Mucosa of descending colon (tissue), 3 donors: ENCODE measurements at regions not wholly inside any gene's neighbourhood (a gene's known extent, or its start where the extent isn't known, plus 50 kb on each side); places are given as distances from the start of the nearest gene placed in this dataset.

Experiments used
- ATAC-seq: fragments of 200-7000 bp; cut with Tn5 transposase; one replicate; pipeline ENCODE4 v1.9.1; 2020; ENCODE audit warnings: mild to moderate bottlenecking, moderate library complexity
- DNase-seq, 3 donors: peaks; one replicate each; pipeline ENCODE4 v3.0.0-alpha.2; 2020
- H3K36me3 ChIP-seq: fragments of 200-600 bp; one replicate; pipeline ENCODE4 v1.8.0; 2021; ENCODE audit warnings: low read depth, mild to moderate bottlenecking
- H3K4me1 ChIP-seq: fragments of 200-600 bp; one replicate; pipeline ENCODE4 v1.8.0; 2021; ENCODE audit warnings: low read depth, mild to moderate bottlenecking
- H3K4me3 ChIP-seq: fragments of 200-600 bp; one replicate; pipeline ENCODE4 v1.8.0; 2021; ENCODE audit warnings: mild to moderate bottlenecking
- H3K9me3 ChIP-seq: fragments of 200-600 bp; one replicate; pipeline ENCODE4 v1.8.0; 2021; ENCODE audit warnings: mild to moderate bottlenecking
- intact Hi-C, 2 donors: fragments of 100-400 bp; cut with DNase I in 1 of 2; cut with micrococcal nuclease in 1 of 2; formaldehyde crosslinking; loops; one replicate each; pipeline versions ENCODE4 v1.11.0 to v1.11.1; 2022; cut with DNase I, micrococcal nuclease
- TF ChIP-seq, protein P1 (sequence below): fragments of 200-600 bp; IDR thresholded peaks from one replicate; pipeline ENCODE4 v1.8.0; 2022; ENCODE audit warnings: antibody characterized with exemption, mild to moderate bottlenecking
- donor health status: DM: no; HTN: no; CAD: no; lungs with moderate emphysema.
- donor health status: DM: no; HTN: no; CAD: no.
- donor health status: DM: no; HTN: yes; CAD: no.

- intact Hi-C loops, result no loop called here
- DNase-seq (no peak), ATAC-seq (no peak)
- Histone ChIP-seq H3K9me3 (no peaks in the 10 kb centered on the region), H3K4me3 (no peak overlapping the region), H3K36me3 (no peaks in the 10 kb centered on the region), H3K4me1 (no peaks in the 10 kb centered on the region)
- TF ChIP-seq, protein P1, sequence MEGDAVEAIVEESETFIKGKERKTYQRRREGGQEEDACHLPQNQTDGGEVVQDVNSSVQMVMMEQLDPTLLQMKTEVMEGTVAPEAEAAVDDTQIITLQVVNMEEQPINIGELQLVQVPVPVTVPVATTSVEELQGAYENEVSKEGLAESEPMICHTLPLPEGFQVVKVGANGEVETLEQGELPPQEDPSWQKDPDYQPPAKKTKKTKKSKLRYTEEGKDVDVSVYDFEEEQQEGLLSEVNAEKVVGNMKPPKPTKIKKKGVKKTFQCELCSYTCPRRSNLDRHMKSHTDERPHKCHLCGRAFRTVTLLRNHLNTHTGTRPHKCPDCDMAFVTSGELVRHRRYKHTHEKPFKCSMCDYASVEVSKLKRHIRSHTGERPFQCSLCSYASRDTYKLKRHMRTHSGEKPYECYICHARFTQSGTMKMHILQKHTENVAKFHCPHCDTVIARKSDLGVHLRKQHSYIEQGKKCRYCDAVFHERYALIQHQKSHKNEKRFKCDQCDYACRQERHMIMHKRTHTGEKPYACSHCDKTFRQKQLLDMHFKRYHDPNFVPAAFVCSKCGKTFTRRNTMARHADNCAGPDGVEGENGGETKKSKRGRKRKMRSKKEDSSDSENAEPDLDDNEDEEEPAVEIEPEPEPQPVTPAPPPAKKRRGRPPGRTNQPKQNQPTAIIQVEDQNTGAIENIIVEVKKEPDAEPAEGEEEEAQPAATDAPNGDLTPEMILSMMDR, result no peak
Measured at GRCh38 chr10:80705899-80706298, 168.2 kb downstream of the SH2D4B start.

DNA sequence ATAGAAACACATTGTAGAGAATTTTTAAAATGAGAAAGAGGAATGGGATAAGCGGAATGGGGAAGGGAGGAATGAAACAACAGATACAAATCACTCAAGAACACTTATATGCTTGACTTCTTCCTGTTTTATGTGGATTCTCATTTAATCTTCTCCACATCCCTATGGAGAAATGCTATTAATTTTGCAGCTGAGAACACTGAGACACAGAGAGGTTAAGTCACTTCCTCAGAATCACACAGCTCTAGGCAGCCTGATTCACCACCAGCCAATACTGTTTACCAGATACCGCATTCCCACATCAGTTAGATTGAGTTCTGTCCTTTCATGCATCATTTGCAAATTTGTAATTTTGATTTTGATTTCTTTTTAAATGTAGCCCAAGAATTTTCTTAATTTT is 170.5 kb downstream of the SH2D4B start:
- TF ChIP-seq, protein P1, result no peak
- Histone ChIP-seq H3K4me3 (no peak overlapping the region), H3K36me3 (no peaks in the 10 kb centered on the region), H3K9me3 (no peaks in the 10 kb centered on the region), H3K4me1 (no peaks in the 10 kb centered on the region)
- no peak for DNase-seq
- no peak for ATAC-seq
- intact Hi-C loops, result no loop called here

- ATAC-seq, result no peak
- no peaks in the 10 kb centered on the region for H3K4me1 ChIP-seq
- H3K9me3 ChIP-seq, result no peaks in the 10 kb centered on the region
- no peak overlapping the region for H3K4me3 ChIP-seq
- TF ChIP-seq, protein P1, result no peak
- H3K36me3 ChIP-seq, result no peaks in the 10 kb centered on the region
- intact Hi-C loops, result no loop called here
- no peak for DNase-seq
Measured at GRCh38 chr10:80708808-80709207, 171.1 kb downstream of the SH2D4B start.

- Histone ChIP-seq H3K4me3 (no peak overlapping the region), H3K9me3 (no peaks in the 10 kb centered on the region), H3K4me1 (no peaks in the 10 kb centered on the region), H3K36me3 (no peaks in the 10 kb centered on the region)
- TF ChIP-seq, protein P1, result no peak
- no peak for ATAC-seq
- intact Hi-C loops, result no loop called here
- DNase-seq, result no peak
Measured at GRCh38 chr10:80709866-80710265, 172.2 kb downstream of the SH2D4B start.

- no peaks in the 10 kb centered on the region for H3K36me3 ChIP-seq
- H3K4me3 ChIP-seq, result no peak overlapping the region
- intact Hi-C loops, result no loop called here
- no peaks in the 10 kb centered on the region for H3K9me3 ChIP-seq
- H3K4me1 ChIP-seq, result no peaks in the 10 kb centered on the region
- no peak for DNase-seq
- no peak for ATAC-seq
- TF ChIP-seq, protein P1, result no peak
Measured at GRCh38 chr10:80713398-80713928, 175.8 kb downstream of the SH2D4B start.

DNA sequence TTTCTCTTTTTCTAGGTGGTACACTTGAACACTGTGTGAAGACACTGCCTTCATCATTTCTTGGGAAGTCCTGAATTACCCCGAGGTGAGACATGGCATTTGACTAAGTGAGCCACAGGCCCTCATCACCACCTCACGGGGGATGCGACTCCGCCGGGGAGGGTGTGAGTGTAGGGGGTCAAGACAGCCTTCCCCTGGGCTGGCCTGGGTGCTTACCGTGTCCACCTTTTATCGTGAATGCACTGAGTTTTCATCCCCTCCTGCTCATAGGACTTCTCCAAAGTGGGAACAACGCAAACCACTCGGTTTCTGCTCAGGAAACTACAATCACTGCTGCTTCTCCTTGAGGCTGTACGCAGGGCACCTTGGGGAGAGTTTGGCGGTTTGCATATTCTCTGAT is 176.9 kb downstream of the SH2D4B start:
- intact Hi-C loops, result no loop called here
- ATAC-seq (no peak), DNase-seq (no peak)
- TF ChIP-seq, protein P1, result no peak
- Histone ChIP-seq H3K9me3 (no peaks in the 10 kb centered on the region), H3K4me1 (no peaks in the 10 kb centered on the region), H3K4me3 (no peak overlapping the region), H3K36me3 (no peaks in the 10 kb centered on the region)
